ENCODE measurements at regions not wholly inside any gene's neighbourhood (a gene's known extent, or its start where the extent isn't known, plus 50 kb on each side); places are given as distances from the start of the nearest gene placed in this dataset.

DNA sequence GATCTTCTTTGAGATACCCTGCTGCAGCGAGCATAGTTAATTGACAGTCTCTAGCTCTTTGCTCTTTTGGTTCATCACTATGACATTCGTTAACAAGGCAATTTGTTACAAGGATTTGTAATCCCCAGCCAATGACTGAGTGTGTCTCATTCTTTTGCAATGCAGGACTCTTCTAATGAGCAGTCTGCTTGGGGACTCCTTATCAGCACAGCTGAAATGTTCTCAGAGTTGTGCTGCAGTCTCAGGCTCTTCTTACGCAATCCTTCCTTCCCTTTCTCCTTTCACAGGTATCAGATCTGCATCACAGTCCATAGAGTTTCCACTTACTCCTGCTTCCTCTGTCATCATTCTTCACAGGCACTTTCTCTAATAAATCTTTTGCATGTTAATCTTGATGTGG lies 161.2 kb upstream of the OGFRL1 start:
- TF ChIP-seq, protein P1, sequence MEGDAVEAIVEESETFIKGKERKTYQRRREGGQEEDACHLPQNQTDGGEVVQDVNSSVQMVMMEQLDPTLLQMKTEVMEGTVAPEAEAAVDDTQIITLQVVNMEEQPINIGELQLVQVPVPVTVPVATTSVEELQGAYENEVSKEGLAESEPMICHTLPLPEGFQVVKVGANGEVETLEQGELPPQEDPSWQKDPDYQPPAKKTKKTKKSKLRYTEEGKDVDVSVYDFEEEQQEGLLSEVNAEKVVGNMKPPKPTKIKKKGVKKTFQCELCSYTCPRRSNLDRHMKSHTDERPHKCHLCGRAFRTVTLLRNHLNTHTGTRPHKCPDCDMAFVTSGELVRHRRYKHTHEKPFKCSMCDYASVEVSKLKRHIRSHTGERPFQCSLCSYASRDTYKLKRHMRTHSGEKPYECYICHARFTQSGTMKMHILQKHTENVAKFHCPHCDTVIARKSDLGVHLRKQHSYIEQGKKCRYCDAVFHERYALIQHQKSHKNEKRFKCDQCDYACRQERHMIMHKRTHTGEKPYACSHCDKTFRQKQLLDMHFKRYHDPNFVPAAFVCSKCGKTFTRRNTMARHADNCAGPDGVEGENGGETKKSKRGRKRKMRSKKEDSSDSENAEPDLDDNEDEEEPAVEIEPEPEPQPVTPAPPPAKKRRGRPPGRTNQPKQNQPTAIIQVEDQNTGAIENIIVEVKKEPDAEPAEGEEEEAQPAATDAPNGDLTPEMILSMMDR (IDR thresholded peaks at IDR 0.05), result no peak
- no peak for TF ChIP-seq POLR2AphosphoS5 (IDR thresholded peaks at IDR 0.05)

Data from breast epithelium (tissue), 3 donors.